UCSD-AML1 (cell line): ENCODE measurements at regions not wholly inside any gene's neighbourhood (a gene's known extent, or its start where the extent isn't known, plus 50 kb on each side); places are given as distances from the start of the nearest gene placed in this dataset.
"Not testable (repeated sequence)": the region's sequence is repeated elsewhere in the genome, so short reads cannot be mapped to it uniquely, and the experiment has no call there.

ENCODE experiments used
- DNase-seq: peaks from one replicate; lab custom pipeline; 2025; ENCODE audit not compliant: unreplicated experiment; lab: John Stamatoyannopoulos, UW

- no peak for DNase-seq
Measured at GRCh38 chr10:60479305-60480020, 89.8 kb upstream of the ANK3 start.

DNA sequence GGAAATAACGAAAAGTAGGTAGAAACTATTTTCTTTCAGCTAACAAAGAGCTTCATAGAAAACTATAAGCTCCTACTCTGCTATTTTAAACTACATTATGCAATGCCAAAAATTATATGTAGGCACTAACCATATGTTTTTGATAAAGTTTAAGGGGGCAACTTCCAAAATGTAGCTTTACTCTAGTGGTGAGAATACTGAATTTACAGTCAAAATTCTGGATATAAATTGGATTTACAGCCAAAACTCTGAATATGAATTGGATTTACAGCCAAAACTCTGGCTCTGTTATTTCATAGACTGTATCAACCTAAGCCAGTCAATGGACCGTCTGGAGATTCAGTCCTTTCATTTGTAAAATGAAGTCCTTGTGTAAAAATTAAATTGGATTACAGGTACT is 86.8 kb upstream of the ANK3 start:
- no peak for DNase-seq

DNA sequence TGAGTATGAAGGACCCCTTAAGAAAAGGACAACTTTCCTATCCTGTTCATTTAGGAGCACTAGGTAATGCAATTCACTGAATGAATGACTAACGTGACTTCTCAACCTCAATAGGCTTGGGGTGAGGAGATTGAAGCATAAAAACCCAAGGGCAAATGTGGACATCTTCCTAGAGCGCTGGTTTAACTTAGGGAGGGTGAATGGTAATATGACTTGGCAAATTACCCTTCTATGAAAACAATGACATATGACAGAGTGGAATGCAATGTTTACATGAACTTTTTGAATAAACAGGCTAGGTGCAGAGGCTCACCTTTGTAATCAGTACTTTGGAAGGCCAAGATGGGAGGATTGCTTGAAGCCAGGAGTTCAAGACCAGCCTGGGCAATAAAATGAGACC is 83.9 kb upstream of the ANK3 start:
- no peak for DNase-seq

GRCh38 chr10:60470091-60470490 is 80.4 kb upstream of the ANK3 start:
- DNase-seq = no peak

DNA sequence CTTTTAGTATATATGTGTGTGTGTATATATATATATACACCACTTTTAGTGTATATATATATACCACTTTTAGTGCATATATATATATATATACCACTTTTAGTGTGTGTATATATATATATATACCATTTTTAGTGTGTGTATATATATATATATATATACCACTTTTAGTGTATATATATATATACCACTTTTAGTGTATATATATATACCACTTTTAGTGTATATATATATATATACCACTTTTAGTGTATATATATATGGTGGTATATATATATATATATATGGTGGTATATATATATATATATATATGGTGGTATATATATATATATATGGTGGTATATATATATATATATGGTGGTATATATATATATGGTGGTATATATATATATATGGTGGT is 79.5 kb upstream of the ANK3 start:
- DNase-seq = not testable (repeated sequence)

- no peak for DNase-seq
Measured at GRCh38 chr10:60467202-60467546, 77.5 kb upstream of the ANK3 start.

- DNase-seq = no peak
Measured at GRCh38 chr10:60466267-60467201, 76.9 kb upstream of the ANK3 start.

GRCh38 chr10:60465801-60466200 is 76.1 kb upstream of the ANK3 start:
- DNase-seq = no peak

DNA sequence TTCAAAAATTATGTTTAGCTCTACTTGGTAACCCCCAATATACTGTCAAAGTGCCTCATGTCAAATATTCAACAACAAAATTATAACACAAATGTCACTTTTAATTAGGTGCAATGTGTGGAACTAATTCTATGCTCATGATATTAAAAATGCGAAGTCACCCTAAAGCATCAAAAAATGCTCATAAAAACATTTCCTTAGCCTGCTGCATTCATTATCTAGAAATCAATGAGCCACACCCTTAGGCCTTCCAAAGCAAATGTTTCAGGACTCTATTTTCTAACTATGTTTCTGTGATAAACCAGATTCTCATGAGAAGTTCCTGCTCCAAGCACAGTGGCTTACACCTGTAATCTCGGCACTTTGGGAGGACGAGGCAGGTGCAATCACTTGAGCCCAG is 75.0 kb upstream of the ANK3 start:
- no peak for DNase-seq

GRCh38 chr10:60463746-60464145 is 74.1 kb upstream of the ANK3 start:
- no peak for DNase-seq

DNA sequence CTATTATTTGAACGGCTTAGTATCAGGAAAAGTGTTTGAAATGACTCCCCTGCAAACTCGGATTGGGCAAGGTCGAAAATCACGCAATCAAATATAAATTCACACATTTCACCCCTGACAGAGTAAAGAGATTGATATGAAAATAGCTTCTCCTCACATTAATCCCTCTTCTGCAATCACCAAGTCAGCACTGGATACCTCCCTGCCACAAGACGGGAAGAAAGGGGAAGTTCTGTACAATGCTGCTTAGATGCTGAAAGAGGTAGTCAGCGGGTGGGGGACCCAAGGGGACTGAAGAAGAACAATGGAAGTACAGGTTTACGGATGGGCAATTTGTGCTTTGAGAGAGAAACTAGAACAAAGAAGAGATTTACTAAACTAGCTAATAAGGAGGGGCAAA is 72.0 kb upstream of the ANK3 start:
- DNase-seq = no peak

DNA sequence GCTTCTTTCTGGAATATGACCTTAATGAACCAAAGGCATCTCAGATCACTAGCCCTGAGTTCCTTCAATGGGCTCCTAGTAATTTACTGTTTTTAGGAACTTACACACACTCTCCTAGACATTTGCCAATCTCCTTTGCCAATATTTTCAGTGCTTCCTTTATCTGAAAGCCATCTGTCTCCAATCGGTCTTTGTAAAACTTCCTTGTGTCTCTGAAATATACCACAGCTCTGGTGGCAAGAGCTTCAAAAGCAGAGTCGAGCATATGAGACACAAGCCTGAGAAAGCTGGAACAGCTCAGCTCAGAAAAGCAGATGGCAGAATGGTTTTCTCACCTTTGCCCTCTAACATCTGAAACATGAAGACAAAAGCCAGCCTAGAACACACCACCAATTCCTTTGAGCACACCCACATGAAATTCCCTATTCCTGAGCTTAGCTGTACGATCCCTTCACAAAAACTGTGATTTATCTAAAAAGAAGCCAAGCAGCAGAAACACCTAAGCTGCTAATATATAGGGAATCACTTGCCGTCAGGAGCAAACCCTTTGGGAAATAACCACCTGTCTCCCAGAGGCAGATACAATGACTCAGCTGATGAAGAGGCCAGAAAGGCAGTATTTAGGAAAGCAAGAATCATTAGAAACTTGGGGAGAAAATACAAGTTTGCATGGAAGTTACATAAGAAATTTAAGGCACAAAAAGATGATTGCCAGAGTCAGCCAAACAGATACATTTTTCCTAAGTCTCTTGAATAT is 70.2 kb upstream of the ANK3 start:
- DNase-seq = no peak

DNA sequence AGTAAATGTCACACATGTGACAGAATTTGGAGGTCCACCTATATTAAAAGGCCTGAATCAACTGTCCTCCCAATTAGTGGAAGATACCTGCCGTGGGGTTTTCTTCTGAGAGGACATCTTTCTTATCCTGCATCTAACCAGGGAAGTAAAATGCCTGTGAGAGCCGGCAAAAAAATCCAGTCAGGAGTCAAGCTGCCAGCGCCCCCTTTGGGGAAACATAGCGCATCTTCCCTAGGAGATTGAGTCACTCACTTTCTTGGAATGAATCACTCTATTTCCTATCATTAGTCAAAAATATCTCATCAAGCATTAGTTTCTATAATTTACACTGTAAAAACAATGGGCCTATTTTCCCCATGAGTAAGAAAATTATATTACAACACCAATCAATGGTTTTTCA is 66.4 kb upstream of the ANK3 start:
- no peak for DNase-seq

DNA sequence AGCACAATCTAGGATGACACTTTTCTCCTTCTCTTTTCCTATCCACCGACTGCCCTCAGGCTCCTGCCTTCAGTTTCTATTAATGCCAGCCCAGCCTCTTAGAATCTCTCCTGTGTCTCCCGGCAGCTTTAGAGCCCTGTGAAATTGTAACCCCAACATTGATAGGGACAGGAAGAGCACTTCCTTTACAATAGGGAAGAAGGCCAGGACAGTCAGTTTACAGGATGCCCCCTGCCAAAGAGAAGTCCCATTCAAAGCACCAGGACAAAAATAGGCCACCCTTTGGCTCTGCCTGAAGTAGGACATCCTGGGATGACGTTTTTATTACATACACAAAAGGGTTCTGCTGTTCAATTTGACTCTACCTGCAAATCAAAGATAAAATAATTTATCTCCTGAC is 64.7 kb upstream of the ANK3 start:
- DNase-seq = no peak

GRCh38 chr10:60453036-60453435 is 63.4 kb upstream of the ANK3 start:
- DNase-seq = no peak

DNA sequence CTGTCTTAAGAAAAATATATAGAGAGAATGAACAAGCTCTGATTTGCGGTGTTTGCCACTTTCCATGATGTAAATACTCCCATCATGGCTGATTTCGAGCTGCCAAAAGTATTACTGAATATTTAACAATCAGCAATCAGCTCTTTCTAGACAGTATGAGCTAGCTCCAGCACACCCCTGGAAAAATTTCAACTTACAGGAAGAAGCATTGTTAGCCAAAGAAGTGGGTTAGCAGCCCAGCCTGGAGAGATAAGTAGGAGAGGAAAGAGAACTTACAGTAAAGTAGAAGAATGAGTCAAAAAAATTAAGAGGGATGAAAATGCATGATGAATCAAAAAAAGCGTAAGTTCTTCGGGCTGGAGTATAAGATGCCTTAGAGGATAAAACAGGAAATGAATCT is 60.6 kb upstream of the ANK3 start:
- no peak for DNase-seq

DNA sequence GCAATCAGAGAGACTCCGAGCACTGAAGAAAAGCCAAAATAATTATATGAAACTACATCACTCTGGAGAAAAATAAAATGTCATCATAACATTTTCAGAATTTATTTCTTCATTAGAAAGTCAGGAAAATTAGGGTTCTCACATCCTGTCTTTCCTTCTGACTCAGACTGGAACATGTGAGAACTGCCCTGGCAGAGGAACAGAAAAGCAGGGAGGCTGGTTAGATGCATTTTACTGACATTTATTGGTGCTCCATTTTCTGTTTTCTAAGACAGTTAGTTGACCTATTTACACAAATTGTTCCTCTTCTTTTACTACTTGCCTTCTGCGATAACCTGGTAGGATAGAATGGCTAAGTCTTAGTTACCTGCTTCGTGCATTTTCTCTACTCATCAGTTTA is 58.6 kb upstream of the ANK3 start:
- no peak for DNase-seq

DNA sequence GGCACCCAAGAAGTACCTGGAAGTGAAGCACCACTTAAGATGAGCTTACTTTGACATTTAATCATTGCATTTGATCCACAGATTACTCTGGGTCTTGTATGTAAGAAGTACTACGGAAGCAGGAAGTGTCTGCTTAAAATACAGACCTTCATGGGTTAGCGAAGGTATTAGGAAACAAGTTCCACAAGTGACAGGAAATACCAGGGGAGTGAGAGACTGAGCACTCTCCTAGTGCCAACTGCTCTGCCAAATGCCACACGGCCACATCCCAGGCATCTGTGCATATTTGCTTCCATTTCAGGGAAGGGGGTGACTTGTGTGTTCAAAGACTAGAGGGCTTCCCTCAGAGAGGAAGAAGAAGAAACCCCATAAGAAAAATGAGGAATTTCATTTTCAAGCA is 57.2 kb upstream of the ANK3 start:
- DNase-seq = peak; percentile 22

- no peak for DNase-seq
Measured at GRCh38 chr10:60446070-60446833, 56.6 kb upstream of the ANK3 start.

GRCh38 chr10:60444494-60445064 is 54.9 kb upstream of the ANK3 start:
- no peak for DNase-seq

DNA sequence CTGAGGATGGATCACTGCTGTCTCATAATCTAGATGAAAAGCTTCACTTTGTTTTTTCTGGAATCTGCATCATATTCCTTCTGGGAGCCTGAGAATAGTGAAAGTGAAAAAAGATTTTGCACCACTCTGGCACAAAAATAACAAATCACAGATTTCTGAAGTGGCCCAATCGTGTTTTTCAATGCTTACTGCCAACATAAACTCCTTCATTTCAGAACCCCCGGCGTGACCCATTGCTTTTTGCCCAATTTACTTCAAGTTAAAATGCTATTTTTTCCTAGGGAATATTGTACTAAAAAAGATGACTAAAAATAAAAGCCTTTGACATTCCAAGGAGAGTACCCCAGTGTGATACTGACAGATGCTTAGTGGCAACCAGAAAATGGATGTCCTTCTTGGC is 53.7 kb upstream of the ANK3 start:
- no peak for DNase-seq
